Uterus (tissue), 2 donors: ENCODE measurements at regions not wholly inside any gene's neighbourhood (a gene's known extent, or its start where the extent isn't known, plus 50 kb on each side); places are given as distances from the start of the nearest gene placed in this dataset.

Experiments used
- POLR2A ChIP-seq, 2 donors: fragments of 450-650 bp; IDR thresholded peaks; one replicate each; pipeline ENCODE4 v1.6.1; 2016; ENCODE audit warnings: antibody characterized with exemption in 2 of 2, mild to moderate bottlenecking in 1 of 2, moderate library complexity in 1 of 2
- TF ChIP-seq, protein P1 (sequence below), 4 experiments: fragments of 200-600 bp in 2 of 4; fragments of 450-650 bp in 2 of 4; sonication (generic) in 2 of 4; IDR thresholded peaks; one replicate each; pipeline ENCODE4 v1.5.1; 2016 to 2019; ENCODE audit warnings: antibody characterized with exemption in 4 of 4, mild to moderate bottlenecking in 2 of 4, moderate library complexity in 1 of 4

- no peak for TF ChIP-seq POLR2A (IDR thresholded peaks at IDR 0.05)
- TF ChIP-seq, protein P1, sequence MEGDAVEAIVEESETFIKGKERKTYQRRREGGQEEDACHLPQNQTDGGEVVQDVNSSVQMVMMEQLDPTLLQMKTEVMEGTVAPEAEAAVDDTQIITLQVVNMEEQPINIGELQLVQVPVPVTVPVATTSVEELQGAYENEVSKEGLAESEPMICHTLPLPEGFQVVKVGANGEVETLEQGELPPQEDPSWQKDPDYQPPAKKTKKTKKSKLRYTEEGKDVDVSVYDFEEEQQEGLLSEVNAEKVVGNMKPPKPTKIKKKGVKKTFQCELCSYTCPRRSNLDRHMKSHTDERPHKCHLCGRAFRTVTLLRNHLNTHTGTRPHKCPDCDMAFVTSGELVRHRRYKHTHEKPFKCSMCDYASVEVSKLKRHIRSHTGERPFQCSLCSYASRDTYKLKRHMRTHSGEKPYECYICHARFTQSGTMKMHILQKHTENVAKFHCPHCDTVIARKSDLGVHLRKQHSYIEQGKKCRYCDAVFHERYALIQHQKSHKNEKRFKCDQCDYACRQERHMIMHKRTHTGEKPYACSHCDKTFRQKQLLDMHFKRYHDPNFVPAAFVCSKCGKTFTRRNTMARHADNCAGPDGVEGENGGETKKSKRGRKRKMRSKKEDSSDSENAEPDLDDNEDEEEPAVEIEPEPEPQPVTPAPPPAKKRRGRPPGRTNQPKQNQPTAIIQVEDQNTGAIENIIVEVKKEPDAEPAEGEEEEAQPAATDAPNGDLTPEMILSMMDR (IDR thresholded peaks at IDR 0.05), result no peak
These were observed 877.0 kb upstream of the TMEM132C start for GRCh38 chr12:127389923-127390322.
